Neural cell (in vitro differentiated cells): ENCODE measurements at regions not wholly inside any gene's neighbourhood (a gene's known extent, or its start where the extent isn't known, plus 50 kb on each side); places are given as distances from the start of the nearest gene placed in this dataset.

Experiments
- H2AFZ ChIP-seq: fragments of 200-600, 300-800 bp; sonication (generic), shearing (Covaris generic); 2 replicates; pipeline ENCODE4 v1.6.0; 2014; ENCODE audit warnings: low read depth, mild to moderate bottlenecking, antibody characterized with exemption, low read length, moderate library complexity
- H3F3A ChIP-seq: fragments of 200-600 bp; shearing (Covaris generic); 2 replicates; pipeline ENCODE4 v1.6.1; 2016; ENCODE audit warnings: mild to moderate bottlenecking, moderate library complexity, mixed read lengths, antibody characterized with exemption, low read length; ENCODE audit not compliant: insufficient read depth, poor library complexity, severe bottlenecking
- H3K27ac ChIP-seq: fragments of 200-600, 300-800 bp; sonication (generic), shearing (Covaris generic); 2 replicates; pipeline ENCODE4 v1.5.1; 2014; ENCODE audit warnings: mild to moderate bottlenecking, low read length, moderate library complexity
- H3K27me3 ChIP-seq: fragments of 300-800, 200-600 bp; sonication (generic), shearing (Covaris generic); 2 replicates; pipeline ENCODE4 v1.6.0; 2014; ENCODE audit warnings: mild to moderate bottlenecking, low read depth, low read length, moderate library complexity; ENCODE audit not compliant: insufficient read depth
- H3K36me3 ChIP-seq: fragments of 300-800, 200-600 bp; sonication (generic), shearing (Covaris generic); 2 replicates; pipeline ENCODE4 v1.5.1; 2014; ENCODE audit warnings: mild to moderate bottlenecking, antibody characterized with exemption, low read length, moderate library complexity; ENCODE audit not compliant: insufficient read depth
- H3K4me2 ChIP-seq: fragments of 300-800, 200-600 bp; sonication (generic), shearing (Covaris generic); 2 replicates; pipeline ENCODE4 v1.6.0; 2014; ENCODE audit warnings: mild to moderate bottlenecking, low read length
- H3K4me3 ChIP-seq: fragments of 300-800, 200-600 bp; sonication (generic), shearing (Covaris generic); 2 replicates; pipeline ENCODE4 v1.5.1; 2014; ENCODE audit warnings: mild to moderate bottlenecking, low read length, moderate library complexity
- H3K79me2 ChIP-seq: fragments of 200-600 bp; shearing (Covaris generic); replicated peaks from 2 replicates; pipeline ENCODE4 v1.6.0; 2014; ENCODE audit warnings: mild to moderate bottlenecking, low read length, moderate library complexity; ENCODE audit not compliant: insufficient read depth
- H3K9ac ChIP-seq: fragments of 300-800, 200-600 bp; sonication (generic), shearing (Covaris generic); 2 replicates; pipeline ENCODE4 v1.6.1; 2016; ENCODE audit warnings: mild to moderate bottlenecking, low read length, mixed read lengths
- H3K9me2 ChIP-seq: fragments of 200-600 bp; shearing (Covaris generic); 2 replicates; pipeline ENCODE4 v1.6.1; 2016; ENCODE audit warnings: mild to moderate bottlenecking, low read length, mixed read lengths; ENCODE audit not compliant: insufficient read depth
- H3K9me3 ChIP-seq: fragments of 200-600, 300-800 bp; sonication (generic), shearing (Covaris generic); 2 replicates; pipeline ENCODE4 v1.6.1; 2016; ENCODE audit warnings: mild to moderate bottlenecking, mixed run types, low read length, moderate library complexity, mixed read lengths
- H4K20me1 ChIP-seq: fragments of 200-600 bp; shearing (Covaris generic); 2 replicates; pipeline ENCODE4 v1.6.1; 2016; ENCODE audit warnings: mild to moderate bottlenecking, mixed run types; ENCODE audit not compliant: insufficient read depth
- CTCF ChIP-seq: fragments of 450-650 bp; IDR thresholded peaks from 2 replicates; pipeline ENCODE4 v1.5.1; 2014; ENCODE audit warnings: antibody characterized with exemption, mild to moderate bottlenecking, moderate library complexity; ENCODE audit not compliant: poor library complexity, severe bottlenecking
- EP300 ChIP-seq: fragments of 450-650 bp; conservative IDR thresholded peaks from 2 replicates; pipeline ENCODE4 v1.6.1; 2014; ENCODE audit warnings: antibody characterized with exemption, mild to moderate bottlenecking, moderate library complexity; ENCODE audit not compliant: poor library complexity, severe bottlenecking
- EZH2 ChIP-seq: fragments of 200-600, 300-800 bp; shearing (Covaris generic), sonication (generic); IDR thresholded peaks from 2 replicates; pipeline ENCODE4 v1.6.1; 2014; ENCODE audit warnings: antibody characterized with exemption, low read length, borderline replicate concordance, mild to moderate bottlenecking; ENCODE audit not compliant: insufficient read depth, poor library complexity, severe bottlenecking
- MXI1 ChIP-seq: fragments of 450-650 bp; conservative IDR thresholded peaks from 2 replicates; pipeline ENCODE4 v1.6.1; 2014; ENCODE audit warnings: antibody characterized with exemption, mild to moderate bottlenecking; ENCODE audit not compliant: poor library complexity, severe bottlenecking
- RAD21 ChIP-seq: fragments of 450-650 bp; conservative IDR thresholded peaks from 2 replicates; pipeline ENCODE4 v1.6.1; 2014; ENCODE audit warnings: antibody characterized with exemption, mild to moderate bottlenecking, moderate library complexity
- REST ChIP-seq: IDR thresholded peaks from 2 replicates; pipeline ENCODE4 v1.6.1; 2012; ENCODE audit warnings: borderline replicate concordance
- SMC3 ChIP-seq: fragments of 450-650 bp; conservative IDR thresholded peaks from 2 replicates; pipeline ENCODE4 v1.6.1; 2014; ENCODE audit warnings: antibody characterized with exemption, mild to moderate bottlenecking, moderate library complexity; ENCODE audit not compliant: poor library complexity
- TAF1 ChIP-seq: IDR thresholded peaks from 2 replicates; pipeline ENCODE4 v1.6.1; 2012; ENCODE audit warnings: low read depth

- Histone ChIP-seq H3K27ac (no peak overlapping the region), H3K36me3 (no peaks in the 10 kb centered on the region), H2AFZ (no peak overlapping the region), H3K9me2 (no peaks in the 10 kb centered on the region), H3K4me2 (no peak overlapping the region), H3K9ac (no peak overlapping the region), H3K9me3 (no peaks in the 10 kb centered on the region), H3F3A (no peaks in the 10 kb centered on the region), H3K79me2 (no peaks in the 10 kb centered on the region), H4K20me1 (no peaks in the 10 kb centered on the region), H3K4me3 (no peak overlapping the region), H3K27me3 (no peaks in the 10 kb centered on the region)
- TF ChIP-seq EZH2 (no peak), EP300 (no peak), TAF1 (no peak), SMC3 (no peak), CTCF (no peak), MXI1 (no peak), RAD21 (no peak)
Measured at GRCh38 chr2:146632707-146633106, 1212.1 kb upstream of the ACVR2A start.

- no peaks in the 10 kb centered on the region for H3K9me3 ChIP-seq
- no peak for TF ChIP-seq REST
- H3K9me2 ChIP-seq = no peaks in the 10 kb centered on the region
- no peaks in the 10 kb centered on the region for H3K36me3 ChIP-seq
- H3K27ac ChIP-seq = no peak overlapping the region
- no peak overlapping the region for H3K4me3 ChIP-seq
- H3K79me2 ChIP-seq = no peaks in the 10 kb centered on the region
- H2AFZ ChIP-seq = no peak overlapping the region
- H3F3A ChIP-seq = no peaks in the 10 kb centered on the region
- H3K9ac ChIP-seq = no peak overlapping the region
- H3K4me2 ChIP-seq = no peak overlapping the region
- no peaks in the 10 kb centered on the region for H3K27me3 ChIP-seq
- H4K20me1 ChIP-seq = no peaks in the 10 kb centered on the region
Measured at GRCh38 chr2:146624430-146625160, 1220.2 kb upstream of the ACVR2A start.

- H3K9ac ChIP-seq = no peak overlapping the region
- no peak overlapping the region for H2AFZ ChIP-seq
- TF ChIP-seq RAD21 = no peak
- no peak for TF ChIP-seq CTCF
- no peaks in the 10 kb centered on the region for H3K9me3 ChIP-seq
- H3K79me2 ChIP-seq = no peaks in the 10 kb centered on the region
- H3K4me2 ChIP-seq = no peak overlapping the region
- H3K27ac ChIP-seq = no peak overlapping the region
- H4K20me1 ChIP-seq = no peaks in the 10 kb centered on the region
- H3K9me2 ChIP-seq = no peaks in the 10 kb centered on the region
- H3K36me3 ChIP-seq = no peaks in the 10 kb centered on the region
- no peaks in the 10 kb centered on the region for H3K27me3 ChIP-seq
- no peaks in the 10 kb centered on the region for H3F3A ChIP-seq
- H3K4me3 ChIP-seq = no peak overlapping the region
Measured at GRCh38 chr2:146623771-146624170, 1221.1 kb upstream of the ACVR2A start.
